Ishikawa (cell line): ENCODE measurements at regions not wholly inside any gene's neighbourhood (a gene's known extent, or its start where the extent isn't known, plus 50 kb on each side); places are given as distances from the start of the nearest gene placed in this dataset.

Experiments used
- CEBPB ChIP-seq: IDR thresholded peaks from 2 replicates; pipeline ENCODE4 v1.6.1; 2012
- CREB1 ChIP-seq: IDR thresholded peaks from 2 replicates; pipeline ENCODE4 v1.6.1; 2012; ENCODE audit warnings: low read depth
- EGR1 ChIP-seq: IDR thresholded peaks from 2 replicates; pipeline ENCODE4 v1.6.1; 2012
- EP300 ChIP-seq: IDR thresholded peaks from 2 replicates; pipeline ENCODE4 v1.6.1; 2012; ENCODE audit warnings: borderline replicate concordance
- FOXM1 ChIP-seq: IDR thresholded peaks from 2 replicates; pipeline ENCODE4 v1.6.1; 2012; ENCODE audit warnings: low read depth, borderline replicate concordance
- MAX ChIP-seq: IDR thresholded peaks from 2 replicates; pipeline ENCODE4 v1.6.1; 2012
- NFIC ChIP-seq: IDR thresholded peaks from 2 replicates; pipeline ENCODE4 v1.6.1; 2012
- RAD21 ChIP-seq: IDR thresholded peaks from 2 replicates; pipeline ENCODE4 v1.6.1; 2012; ENCODE audit warnings: low read depth
- REST ChIP-seq: IDR thresholded peaks from 2 replicates; pipeline ENCODE4 v1.6.1; 2012; ENCODE audit warnings: low read depth, mild to moderate bottlenecking
- TAF1 ChIP-seq: IDR thresholded peaks from 2 replicates; pipeline ENCODE4 v1.6.1; 2012; ENCODE audit warnings: low read depth, mild to moderate bottlenecking
- TCF12 ChIP-seq: IDR thresholded peaks from 2 replicates; pipeline ENCODE4 v1.6.1; 2012; ENCODE audit warnings: low read depth
- TEAD4 ChIP-seq: IDR thresholded peaks from 2 replicates; pipeline ENCODE4 v1.6.1; 2012
- USF1 ChIP-seq: IDR thresholded peaks from 2 replicates; pipeline ENCODE4 v1.6.1; 2012
- YY1 ChIP-seq: IDR thresholded peaks from 2 replicates; pipeline ENCODE4 v1.6.1; 2012; ENCODE audit warnings: low read depth
- ZBTB7A ChIP-seq: IDR thresholded peaks from 2 replicates; pipeline ENCODE4 v1.6.1; 2012; ENCODE audit warnings: low read depth

GRCh38 chr2:12577567-12578253, 139.0 kb upstream of the TRIB2 start:
- TF ChIP-seq USF1 = no peak
- no peak for TF ChIP-seq YY1
- TF ChIP-seq CREB1 = no peak
- no peak for TF ChIP-seq CEBPB
- TF ChIP-seq TEAD4 = no peak
- no peak for TF ChIP-seq MAX
- TF ChIP-seq REST = no peak
- TF ChIP-seq ZBTB7A = no peak

- no peak for TF ChIP-seq TEAD4
- no peak for TF ChIP-seq CREB1
- TF ChIP-seq YY1 = no peak
- TF ChIP-seq USF1 = no peak
- TF ChIP-seq CEBPB = no peak
- no peak for TF ChIP-seq NFIC
- TF ChIP-seq EP300 = no peak
Observed at GRCh38 chr2:12579018-12579417, 137.7 kb upstream of the TRIB2 start.

- TF ChIP-seq TCF12 = no peak
- TF ChIP-seq CREB1 = no peak
- TF ChIP-seq CEBPB = no peak
- no peak for TF ChIP-seq TAF1
- TF ChIP-seq MAX = no peak
- no peak for TF ChIP-seq RAD21
- TF ChIP-seq FOXM1 = no peak
- no peak for TF ChIP-seq USF1
- TF ChIP-seq NFIC = no peak
- no peak for TF ChIP-seq ZBTB7A
- no peak for TF ChIP-seq TEAD4
- no peak for TF ChIP-seq EP300
- TF ChIP-seq EGR1 = no peak
- no peak for TF ChIP-seq REST
Observed at GRCh38 chr2:12584338-12584737, 132.4 kb upstream of the TRIB2 start.

- TF ChIP-seq TAF1 (no peak), TCF12 (no peak), RAD21 (no peak), EP300 (no peak), NFIC (no peak), CEBPB (no peak), ZBTB7A (no peak), EGR1 (no peak), REST (no peak), TEAD4 (no peak), YY1 (no peak), CREB1 (no peak), MAX (no peak), FOXM1 (no peak), USF1 (no peak)
Observed at GRCh38 chr2:12585784-12586183, 131.0 kb upstream of the TRIB2 start.
